ENCODE measurements at regions not wholly inside any gene's neighbourhood (a gene's known extent, or its start where the extent isn't known, plus 50 kb on each side); places are given as distances from the start of the nearest gene placed in this dataset.

DNA sequence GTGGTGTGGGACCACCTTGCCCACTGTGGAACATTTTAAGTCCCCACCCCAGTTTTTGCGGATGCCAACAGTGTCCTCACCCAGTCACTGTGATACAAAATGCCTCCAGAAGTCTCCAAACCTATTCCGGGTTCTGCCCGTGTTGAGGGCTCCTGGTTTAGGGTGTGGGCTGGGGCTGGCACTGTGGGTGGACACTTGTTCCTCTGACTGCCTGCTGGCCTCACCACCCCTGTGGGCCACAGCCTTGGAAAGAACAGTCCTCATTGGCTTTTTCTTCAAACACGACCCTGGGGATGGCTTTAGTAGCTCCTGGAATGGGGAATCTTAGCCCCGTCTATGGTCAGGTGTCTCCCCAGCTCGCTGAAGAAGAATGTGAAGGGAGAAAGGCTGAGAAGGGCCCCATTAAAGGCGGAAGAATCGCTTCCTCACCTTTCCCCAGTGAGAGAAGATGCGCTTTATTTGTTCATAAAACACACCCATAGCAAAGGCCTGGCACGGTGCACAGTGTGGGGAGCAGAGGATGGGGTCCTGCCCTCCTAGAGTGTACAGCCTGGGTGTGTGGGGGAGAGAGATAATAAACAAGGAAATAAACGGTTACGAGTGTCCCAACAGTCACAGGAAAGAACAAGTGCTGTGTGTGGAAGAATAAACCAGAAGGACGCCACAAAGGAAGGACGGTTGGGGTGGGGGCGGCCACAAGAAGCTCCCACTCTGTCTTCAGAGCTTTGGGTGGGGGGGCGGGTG, 56.3 kb upstream of the SLC22A11 start:
- TF ChIP-seq, protein P1, sequence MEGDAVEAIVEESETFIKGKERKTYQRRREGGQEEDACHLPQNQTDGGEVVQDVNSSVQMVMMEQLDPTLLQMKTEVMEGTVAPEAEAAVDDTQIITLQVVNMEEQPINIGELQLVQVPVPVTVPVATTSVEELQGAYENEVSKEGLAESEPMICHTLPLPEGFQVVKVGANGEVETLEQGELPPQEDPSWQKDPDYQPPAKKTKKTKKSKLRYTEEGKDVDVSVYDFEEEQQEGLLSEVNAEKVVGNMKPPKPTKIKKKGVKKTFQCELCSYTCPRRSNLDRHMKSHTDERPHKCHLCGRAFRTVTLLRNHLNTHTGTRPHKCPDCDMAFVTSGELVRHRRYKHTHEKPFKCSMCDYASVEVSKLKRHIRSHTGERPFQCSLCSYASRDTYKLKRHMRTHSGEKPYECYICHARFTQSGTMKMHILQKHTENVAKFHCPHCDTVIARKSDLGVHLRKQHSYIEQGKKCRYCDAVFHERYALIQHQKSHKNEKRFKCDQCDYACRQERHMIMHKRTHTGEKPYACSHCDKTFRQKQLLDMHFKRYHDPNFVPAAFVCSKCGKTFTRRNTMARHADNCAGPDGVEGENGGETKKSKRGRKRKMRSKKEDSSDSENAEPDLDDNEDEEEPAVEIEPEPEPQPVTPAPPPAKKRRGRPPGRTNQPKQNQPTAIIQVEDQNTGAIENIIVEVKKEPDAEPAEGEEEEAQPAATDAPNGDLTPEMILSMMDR (conservative IDR thresholded peaks at IDR 0.05), result no peak
- no peak for TF ChIP-seq ZFX (IDR thresholded peaks at IDR 0.05)
